ENCODE measurements at regions not wholly inside any gene's neighbourhood (a gene's known extent, or its start where the extent isn't known, plus 50 kb on each side); places are given as distances from the start of the nearest gene placed in this dataset.

DNA sequence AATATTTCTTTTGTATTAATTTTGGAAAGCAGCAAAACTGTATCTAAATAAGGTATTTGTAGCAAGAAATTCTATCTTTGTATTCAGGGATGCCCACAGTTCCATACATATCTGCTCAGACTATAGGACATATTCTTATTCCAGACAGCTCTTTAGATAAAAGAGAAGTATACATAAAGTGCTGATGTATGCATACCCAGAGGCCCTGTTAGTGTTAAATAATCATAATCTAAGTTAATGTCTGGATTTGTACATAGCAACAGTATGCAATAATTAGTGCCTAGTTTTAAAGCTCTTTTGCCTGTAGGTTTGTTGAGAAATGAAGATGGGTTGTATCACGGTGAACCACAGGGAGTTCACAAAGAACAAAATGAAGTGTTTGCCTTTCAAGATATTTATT, 428.0 kb upstream of the RGPD4 start:
- no peak for DNase-seq

DNA sequence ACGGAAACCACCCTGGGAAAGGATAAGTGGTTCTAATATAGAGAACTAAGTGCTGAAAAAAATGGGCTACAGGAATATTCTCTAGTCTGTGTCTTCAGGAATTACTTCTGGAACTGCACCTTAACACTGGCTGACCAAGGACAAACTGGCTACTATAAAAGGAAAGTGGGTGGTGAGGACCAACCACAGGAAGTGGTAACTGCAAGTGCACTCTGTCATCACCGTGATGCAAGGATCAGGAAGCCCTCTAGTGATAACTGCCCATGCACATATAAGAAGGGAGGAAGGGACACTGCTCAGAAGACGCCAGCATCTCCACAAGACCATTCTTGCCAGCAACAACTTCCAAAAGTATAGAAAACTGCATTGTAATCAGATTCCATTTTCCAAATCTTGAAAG, 424.4 kb upstream of the RGPD4 start:
- no peak for DNase-seq

DNA sequence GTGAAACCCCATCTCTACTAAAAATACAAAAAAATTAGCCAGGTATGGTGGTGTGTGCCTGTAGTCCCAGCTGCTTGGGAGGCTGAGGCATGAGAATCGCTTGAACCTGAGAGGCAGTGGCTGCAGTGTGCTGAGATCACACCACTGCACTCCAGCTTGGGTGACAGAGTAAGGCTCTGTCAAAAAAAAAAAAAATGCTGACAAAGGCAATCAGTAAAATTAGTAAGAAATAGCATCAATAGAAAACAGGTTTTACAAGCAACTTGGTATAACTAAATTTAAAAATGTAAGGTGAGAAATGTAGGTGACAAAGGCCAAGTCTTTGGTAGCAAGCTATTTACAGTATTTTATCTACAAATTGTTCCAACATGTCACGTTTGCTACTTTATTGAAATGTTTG, 421.4 kb upstream of the RGPD4 start:
- no peak for DNase-seq

DNA sequence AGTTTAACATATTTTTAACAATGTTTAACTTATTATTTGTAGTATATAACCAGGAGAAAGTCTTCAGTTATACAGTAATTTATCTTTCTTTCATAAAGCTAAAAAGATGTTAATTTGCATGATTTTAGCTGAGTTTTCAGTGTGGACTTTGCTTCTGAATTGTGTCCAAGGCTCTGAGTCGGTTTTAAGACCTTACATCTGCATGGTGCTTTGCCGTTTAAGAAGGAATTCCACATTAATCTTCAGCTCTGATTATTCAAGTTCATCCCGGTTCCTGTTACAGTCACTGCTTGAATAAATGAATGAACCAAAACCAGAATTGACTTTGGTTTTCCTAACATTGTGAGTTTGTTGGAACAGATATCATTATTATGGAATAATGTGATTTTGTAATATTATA, 419.7 kb upstream of the RGPD4 start:
- no peak for DNase-seq

DNA sequence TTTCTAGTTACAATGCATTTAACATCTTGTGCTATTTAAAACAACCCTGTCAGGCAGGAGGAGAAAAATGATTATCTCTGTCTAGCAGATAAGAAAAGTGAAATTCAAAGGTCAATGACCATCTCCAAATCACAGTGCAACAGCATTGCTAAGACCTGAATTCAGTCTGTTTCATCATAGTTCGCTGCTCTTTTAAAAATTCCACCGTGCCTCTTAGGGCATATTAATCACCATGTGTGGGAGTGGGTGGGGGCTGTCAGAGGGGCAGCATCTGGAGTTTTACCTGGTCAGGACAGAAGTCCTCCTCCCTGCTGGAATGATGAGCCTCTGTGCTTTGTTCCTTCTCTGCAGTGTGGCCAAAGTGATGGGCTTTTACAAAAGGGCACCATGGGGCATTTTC, 418.7 kb upstream of the RGPD4 start:
- no peak for DNase-seq

DNA sequence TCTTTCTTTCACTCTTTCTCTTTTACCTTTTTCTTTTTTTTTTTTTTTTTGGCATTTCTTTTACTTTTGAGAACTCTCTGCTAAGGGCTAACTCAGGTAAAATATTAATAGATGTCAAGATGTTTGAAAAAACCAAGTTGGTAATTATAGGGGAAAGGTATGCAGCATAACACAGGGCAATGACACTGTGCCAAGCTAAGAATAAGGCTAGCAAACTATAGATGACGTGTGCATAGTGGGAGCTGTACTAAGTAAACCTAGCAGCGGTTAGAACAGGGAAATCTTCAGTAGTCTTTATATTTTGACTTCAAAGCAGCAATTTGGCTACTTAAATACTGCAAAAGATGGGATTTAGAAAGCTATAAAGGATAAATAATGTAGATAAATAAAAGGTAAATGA, 415.4 kb upstream of the RGPD4 start:
- no peak for DNase-seq

DNA sequence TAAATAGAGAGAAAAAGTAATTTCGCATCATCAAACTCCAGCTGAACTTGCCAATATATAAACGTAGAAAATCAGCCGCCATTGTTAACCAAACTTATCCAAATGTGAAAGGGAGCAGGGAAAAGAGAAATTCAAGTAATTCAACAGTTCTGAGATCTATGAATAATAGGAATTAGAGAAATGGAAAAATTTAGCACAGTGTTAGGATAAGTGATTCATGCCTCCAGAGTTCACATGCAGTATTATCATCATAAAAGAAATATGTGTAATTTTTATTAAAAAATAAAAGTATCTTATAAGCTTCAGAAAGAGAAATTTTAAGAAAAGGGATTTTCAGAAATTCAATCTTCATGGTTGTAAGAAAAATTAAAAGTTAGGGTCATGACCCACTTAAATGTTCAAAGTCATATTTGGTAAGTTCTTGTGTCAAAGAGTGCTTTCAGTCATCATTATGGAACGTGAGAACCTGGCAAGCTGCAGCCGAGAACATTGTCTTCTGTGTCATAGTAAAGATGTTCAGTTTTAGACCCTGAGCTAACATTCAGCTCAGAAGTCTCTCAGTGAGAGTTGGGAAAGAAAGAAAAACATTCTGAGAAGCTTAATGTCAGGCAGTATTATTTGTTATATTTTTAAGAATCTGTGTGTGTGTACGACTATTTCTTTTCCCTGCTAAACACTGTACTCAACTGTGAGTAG, 414.3 kb upstream of the RGPD4 start:
- DNase-seq, result no peak

DNA sequence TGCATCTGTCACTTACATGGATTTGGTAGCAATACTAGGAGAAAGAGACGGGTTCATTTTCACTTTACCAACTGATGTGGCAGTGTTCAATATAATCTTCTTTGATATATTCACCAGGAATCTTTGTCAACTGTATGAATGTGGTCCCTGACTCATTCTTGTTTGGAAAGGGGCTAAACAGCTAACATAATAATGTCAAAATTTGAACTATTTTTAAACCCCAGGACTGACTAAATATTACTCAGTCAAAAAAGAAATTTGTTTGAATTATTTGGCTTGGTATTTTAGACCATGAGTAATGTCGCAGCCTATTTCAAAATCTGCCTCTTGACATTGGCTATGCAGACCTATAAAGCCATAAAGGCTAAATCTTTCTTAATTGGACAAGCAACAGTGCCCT, 413.7 kb upstream of the RGPD4 start:
- DNase-seq, result no peak

DNA sequence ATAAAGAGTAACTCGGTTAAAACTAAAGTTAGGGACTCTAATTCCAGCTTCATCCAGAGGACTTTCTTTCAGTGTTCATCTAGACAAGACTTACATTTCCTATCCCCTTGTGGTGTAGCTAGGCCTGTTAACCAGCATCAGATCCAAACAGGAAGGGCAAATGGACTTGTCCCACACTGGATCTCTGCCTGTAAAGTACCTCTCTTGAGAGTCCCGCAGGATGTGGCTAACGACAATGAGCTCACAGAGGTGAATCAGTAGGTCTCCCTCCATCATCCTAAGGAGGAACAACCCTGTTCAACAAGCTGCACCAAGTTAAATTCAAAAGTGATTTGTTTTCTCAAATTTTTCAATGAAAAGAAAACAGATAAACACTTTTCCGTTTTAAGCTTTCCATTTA, 412.3 kb upstream of the RGPD4 start:
- DNase-seq, result peak; percentile 21

DNA sequence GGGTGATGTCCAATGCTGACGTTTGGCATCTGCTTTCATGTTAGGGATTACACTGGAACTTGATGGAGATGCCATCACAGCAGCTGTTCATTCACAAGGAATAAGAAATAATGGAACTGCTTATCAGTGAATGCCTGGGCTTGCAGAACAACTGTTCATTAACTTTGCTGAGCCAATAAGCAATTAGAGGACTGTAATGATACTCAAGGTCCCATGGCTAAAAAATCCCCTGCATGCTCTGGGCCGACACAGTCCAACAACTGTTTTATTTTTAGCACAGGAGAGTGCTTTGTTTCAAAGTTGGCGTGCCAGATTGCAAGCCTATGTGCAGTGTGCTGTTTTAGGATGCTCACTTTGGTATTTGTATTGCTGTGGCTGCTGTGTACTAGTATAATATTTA, 408.0 kb upstream of the RGPD4 start:
- no peak for DNase-seq

DNA sequence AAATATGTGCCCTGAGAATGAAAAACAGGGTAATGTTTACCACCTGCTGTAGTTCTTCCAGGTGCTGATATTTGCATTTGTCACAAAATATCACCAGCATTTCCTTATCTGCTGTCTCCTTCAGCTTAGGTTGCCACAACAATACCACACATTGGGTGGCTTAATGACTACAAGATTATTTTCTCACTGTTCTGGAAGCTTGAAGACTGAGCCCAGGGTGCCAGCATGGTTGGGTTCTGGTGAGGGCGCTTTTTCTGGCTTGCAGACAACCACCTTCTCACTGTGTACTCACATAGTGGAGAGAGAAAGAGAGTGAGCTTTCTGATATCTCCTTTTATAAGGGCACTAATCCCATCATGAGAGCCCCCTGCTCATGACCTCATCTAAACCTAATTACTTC, 407.5 kb upstream of the RGPD4 start:
- DNase-seq, result no peak

DNA sequence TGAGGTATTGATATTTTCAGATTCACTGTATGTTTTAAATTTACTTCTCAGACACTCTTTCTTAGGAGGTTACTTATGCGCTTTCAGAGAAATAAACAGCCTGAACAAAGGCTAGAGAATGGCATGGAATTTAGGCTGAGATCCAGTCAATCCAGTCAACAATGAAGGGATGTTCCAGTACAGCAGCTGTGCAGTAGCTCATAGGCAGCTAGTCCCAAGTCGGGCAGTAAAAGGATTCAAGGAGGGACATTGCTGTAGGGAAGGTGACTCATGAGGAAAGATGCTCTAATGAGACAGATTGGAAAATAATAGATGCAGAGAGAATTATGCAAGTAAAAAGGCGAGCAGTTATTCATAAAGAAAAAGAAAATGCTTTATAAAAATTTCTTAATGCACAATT, 397.9 kb upstream of the RGPD4 start:
- DNase-seq, result no peak

DNA sequence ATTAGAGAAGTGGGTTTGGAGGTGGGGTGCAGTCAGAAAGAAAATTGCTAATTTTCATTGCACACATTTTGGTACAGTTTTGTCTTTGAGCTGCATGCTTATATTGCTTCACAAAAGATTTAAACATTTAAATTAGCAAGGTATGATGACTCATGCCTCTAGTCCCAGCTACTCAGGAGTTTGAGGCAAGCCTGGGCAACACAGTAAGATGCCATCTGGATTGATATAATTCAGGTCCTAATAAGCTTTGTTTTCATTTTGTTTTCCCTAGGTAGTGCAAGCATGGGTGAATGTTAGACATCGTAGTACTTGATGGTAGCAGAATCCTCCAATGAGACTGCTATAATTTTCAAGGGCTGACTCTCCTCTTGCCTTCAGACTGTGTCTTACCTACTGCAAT, 396.7 kb upstream of the RGPD4 start:
- DNase-seq, result no peak

DNA sequence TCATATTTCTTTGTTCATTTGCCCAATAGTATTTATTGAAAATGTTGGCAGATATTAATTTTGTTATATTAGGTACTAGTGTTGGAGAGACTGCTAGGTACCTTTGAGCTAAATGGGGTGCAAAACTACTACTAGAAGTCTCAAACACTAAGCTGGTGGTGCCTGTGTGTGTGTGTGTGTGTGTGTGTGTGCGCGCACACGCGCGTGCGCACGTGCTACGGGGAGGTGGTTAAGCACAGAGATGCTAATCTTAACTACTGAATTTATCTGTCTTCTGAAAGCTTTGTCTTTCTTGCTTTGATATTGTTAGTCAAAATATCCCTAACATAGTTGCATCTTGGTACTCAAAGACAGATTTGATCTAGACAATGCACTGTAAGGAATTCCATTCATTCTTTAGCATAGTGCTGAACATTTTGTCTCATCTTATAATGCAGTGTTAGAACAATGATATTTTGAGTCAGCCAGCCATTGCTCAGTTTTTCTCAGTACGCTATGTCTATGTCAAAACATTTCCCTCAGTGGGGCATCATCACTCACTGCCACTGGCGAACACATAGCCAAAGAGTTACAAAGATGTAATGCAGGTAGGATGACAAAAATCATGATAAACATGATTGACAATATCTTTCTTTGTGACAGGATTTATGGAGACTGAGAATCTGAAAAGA, 396.0 kb upstream of the RGPD4 start:
- no peak for DNase-seq

DNA sequence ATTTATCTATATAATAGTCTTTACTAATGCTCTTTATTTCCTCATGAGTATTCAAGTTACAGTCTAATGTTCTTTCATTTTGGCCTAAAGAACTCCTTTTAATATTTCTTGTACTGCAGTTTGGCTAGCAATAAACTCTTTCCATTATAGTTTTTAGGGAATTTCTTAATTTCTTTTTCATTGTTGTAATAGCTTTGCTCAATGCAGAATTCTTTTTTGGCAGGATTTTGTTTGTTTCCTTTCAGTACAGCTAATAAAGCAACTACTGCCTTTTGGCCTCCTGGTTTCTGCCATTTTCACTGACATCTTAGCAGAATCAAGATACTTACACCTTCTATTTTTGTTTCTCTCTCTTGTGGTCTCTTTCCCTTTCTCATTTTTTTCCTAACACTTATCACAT, 390.4 kb upstream of the RGPD4 start:
- no peak for DNase-seq

DNA sequence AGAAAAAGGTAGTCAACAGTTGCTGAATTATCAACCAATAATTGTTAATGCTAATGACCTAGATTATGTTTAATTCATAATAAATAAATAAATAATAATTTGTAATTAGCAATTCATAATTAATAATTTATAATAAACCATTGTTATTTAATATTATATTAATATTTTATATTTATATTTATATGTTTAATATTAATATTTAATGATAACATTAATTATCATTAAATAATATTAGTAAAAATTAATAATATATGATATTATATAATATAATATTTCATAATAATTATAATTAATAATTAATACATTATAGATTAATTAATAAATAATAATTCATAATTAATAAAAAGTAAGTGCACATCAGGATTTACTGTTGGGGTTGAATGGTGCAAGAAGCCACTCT, 389.4 kb upstream of the RGPD4 start:
- DNase-seq, result no peak

DNA sequence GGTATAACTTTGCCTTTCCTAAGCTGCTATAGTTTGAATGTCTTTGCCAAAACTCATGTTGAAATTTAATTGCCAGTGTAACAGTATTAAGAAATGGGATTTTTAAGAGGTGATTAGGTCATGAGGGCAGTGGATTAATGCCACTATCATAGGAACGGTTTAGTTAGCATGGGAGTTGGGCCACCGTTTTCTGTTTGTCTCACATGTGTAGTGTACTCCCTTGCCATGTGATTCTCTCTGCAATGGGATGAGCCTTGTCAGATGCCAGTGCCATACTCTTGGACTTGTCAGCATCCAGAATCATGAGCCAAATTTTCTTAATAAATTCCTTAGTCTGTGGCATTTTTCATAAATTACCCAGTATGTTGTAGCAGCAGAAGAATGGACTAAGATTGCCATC, 388.9 kb upstream of the RGPD4 start:
- DNase-seq, result no peak

DNA sequence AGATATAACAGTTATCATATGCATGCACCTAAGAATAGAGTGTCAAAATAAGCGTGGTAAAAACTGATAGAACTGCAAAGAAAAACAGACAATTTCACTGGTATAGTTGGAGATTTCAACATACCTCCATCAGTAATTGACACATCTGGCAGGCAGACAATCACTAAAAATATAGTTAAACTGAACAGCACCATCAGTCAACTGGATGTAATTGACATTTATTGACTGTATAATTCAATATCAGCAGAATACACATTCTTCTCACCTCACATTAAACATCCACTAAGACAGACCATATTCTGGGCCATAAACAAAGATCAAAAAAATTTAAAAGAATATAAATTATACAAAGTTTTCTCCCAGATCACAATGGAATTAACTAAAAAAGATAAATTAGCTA, 378.5 kb upstream of the RGPD4 start:
- no peak for DNase-seq

DNA sequence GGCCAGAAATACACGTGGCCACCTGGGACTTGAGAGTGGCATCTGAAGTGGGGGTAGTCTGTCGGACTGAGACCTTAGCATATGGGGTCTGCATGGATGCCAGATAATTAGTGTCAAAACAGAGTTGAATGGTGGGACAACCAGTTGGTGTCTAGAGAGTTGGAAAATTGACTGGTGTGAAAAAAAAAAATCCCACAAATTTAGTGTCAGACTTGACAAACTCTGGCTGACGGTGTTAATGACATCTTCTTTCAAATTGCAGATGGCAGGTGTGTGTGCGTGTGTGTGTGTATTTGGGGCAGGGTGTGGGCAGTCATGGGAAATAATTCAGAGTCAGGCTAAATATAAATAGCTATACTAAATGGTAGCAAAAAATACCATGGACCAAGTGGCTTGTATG, 365.4 kb upstream of the RGPD4 start:
- DNase-seq, result no peak

DNA sequence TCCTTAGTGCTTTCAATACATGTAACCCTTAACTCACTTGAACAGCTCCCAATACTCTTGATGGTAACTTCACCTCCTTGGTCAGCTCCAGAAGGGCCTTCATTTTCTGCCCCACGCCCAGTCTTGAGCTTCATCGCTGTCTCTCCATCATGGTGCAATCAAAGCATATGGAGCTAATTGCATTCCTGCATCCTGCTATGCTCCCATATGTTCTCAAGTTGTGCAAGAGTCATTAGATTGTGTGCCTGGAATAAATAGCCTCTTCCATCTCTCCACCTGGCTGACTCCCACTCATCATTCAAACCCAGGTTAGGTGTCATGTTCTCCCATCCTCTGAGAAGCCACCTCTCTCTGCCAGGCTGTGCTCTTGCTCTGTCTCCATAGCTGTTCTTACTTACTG, 364.5 kb upstream of the RGPD4 start:
- DNase-seq, result no peak

DNA sequence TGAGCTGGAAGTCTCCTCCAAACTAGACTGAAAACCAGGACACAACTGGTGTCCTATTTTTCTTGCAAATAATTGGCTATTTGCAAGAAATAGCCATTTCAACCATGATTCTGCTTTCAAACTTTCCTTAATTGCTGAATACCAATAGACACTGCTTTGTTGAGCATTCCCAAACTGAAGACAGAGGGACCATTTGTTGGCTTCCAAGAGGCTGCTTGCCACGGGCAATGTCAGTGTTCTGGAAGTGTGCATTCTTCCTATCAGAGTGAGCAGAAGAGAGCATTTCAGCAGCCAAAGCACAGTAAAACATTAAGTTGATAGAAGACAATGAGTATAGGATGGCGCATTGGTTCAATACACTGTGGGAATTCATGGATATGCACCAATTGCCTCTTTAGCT, 360.5 kb upstream of the RGPD4 start:
- no peak for DNase-seq

DNA sequence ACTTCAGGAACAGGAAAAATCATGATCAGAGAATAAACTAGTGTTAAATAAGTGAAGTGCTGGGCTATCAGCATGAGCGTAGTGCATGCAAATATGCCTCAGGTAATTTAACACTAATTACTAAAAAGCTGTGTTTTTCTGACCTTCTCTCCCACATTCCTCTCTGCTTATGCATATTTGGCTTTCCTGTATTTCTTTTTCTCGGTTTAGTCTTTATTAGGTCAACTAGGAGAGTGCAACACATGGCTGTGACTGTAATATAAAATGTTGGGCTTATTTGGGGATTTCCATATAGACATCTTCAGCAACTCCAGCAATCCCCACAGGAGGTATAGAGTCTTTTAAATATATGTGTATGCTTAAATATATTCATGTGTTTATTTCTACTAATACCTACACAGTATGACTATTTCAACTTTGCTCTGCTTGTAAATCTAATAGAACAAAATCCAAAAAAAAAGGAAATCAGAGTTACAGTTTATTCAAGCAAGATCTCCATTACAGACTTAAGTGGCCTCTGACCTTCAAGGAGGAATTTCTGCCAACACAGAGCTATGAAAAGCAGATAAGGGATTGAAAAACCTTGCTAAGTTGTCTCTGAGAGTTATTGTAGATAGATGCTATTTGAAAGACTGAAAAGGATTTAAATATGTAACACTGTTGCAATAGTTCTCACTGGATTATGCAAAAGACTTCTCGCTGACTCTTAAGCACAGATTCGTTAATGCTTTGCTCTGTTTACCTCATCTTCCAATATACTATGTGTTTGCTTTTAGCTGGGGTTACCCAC, 359.5 kb upstream of the RGPD4 start:
- no peak for DNase-seq

DNA sequence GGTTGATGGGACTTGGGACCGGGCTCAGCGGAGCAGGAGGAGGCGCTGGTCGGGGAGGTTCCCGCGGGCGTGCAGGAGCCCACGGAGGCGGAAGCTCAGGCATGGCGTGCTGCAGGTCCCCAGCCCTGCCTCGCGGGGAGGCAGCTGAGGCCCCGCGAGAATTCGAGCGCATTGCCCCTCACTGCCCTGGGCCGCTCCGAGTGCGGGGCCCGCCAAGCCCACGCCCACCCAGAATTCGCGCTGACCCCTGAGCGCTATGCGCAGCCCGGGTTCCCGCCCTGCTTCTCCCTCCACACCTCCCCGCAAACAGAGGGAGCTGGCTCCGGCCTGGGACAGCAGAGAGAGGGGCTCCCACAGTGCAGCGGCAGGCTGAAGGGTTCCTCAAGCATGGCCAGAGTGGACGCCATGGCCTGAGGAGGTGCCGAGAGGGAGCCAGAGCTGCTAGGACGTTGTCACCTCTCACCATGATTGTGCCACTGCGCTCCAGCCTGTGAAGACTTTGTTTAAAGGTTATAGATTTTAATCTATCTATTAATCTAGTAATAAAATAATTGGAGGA, 357.2 kb upstream of the RGPD4 start:
- no peak for DNase-seq

DNA sequence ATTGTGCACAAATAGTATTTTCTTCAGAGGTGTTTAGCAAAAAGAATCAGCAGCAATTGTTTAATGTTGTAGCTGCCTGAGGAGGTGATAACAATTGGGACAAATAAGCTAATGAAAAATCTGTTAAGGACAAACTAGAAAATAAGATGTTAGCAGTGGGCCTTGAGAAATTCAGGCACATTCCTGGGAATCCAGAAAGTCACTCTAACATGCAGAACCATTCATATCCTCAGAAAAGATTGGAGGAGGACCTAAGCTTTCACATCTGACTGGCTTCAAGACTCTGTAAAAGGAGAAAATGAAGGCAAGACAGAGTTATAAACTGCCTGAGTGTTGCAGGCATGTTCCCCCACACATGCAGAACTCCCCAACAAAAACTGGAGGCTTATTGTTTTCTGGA, 353.5 kb upstream of the RGPD4 start:
- no peak for DNase-seq
